ENCODE measurements at regions not wholly inside any gene's neighbourhood (a gene's known extent, or its start where the extent isn't known, plus 50 kb on each side); places are given as distances from the start of the nearest gene placed in this dataset.

GRCh38 chr14:84128050-84128449 is 1401.9 kb upstream of the FLRT2 start:
- no peak for DNase-seq (ENCODE audit: extremely low spot score)
- ChIA-PET CTCF (no interaction called here), POLR2A (no interaction called here)
- TF ChIP-seq L3MBTL2 (conservative IDR thresholded peaks at IDR 0.05) (no peak), PKNOX1 (IDR thresholded peaks at IDR 0.05) (no peak), FOXK2 (IDR thresholded peaks at IDR 0.05) (no peak), ARNT (IDR thresholded peaks at IDR 0.05) (no peak), CTBP1 (IDR thresholded peaks at IDR 0.05; ENCODE audit: borderline replicate concordance) (no peak), TARDBP (IDR thresholded peaks at IDR 0.05) (no peak), LEF1 (IDR thresholded peaks at IDR 0.05; ENCODE audit: borderline replicate concordance) (no peak), SUZ12 (IDR thresholded peaks at IDR 0.05) (no peak), FOXM1 (IDR thresholded peaks at IDR 0.05; ENCODE audit: borderline replicate concordance) (no peak), ELF4 (IDR thresholded peaks at IDR 0.05) (no peak), BHLHE40 (IDR thresholded peaks at IDR 0.05; ENCODE audit: borderline replicate concordance) (no peak), FOXA1 (IDR thresholded peaks at IDR 0.05) (no peak), ZNF384 (IDR thresholded peaks at IDR 0.05) (no peak), HDGF (IDR thresholded peaks at IDR 0.05; ENCODE audit: borderline replicate concordance) (no peak), NFRKB (IDR thresholded peaks at IDR 0.05) (no peak), SP1 (IDR thresholded peaks at IDR 0.05) (no peak)

DNA sequence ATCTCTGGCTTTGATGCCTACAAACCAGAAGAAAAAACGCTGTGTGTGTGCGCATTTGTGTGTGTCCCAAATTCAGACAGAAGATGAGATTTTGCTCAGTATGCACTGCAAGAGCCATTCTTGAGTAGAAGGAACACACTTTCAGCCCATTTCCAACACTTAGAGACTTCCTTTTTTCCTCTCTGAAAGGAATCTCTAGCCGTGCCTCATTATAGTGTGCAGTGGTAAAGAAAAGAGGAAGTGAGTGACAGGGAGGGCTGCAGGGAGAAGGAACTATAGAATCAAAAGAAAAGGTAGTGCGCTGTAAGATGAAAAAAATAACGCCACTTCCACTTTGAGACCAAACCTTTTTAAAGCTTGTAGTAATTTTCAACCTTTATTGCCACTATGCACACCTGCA is 1400.9 kb upstream of the FLRT2 start:
- no peak for TF ChIP-seq SUZ12 (IDR thresholded peaks at IDR 0.05)
- TF ChIP-seq ARNT (IDR thresholded peaks at IDR 0.05) = no peak
- no peak for TF ChIP-seq PKNOX1 (IDR thresholded peaks at IDR 0.05)
- no peak for TF ChIP-seq ELF4 (IDR thresholded peaks at IDR 0.05)
- TF ChIP-seq HDGF (IDR thresholded peaks at IDR 0.05; ENCODE audit: borderline replicate concordance) = no peak
- TF ChIP-seq CTBP1 (IDR thresholded peaks at IDR 0.05; ENCODE audit: borderline replicate concordance) = no peak
- TF ChIP-seq L3MBTL2 (conservative IDR thresholded peaks at IDR 0.05) = no peak
- no peak for TF ChIP-seq FOXK2 (IDR thresholded peaks at IDR 0.05)
- no peak for TF ChIP-seq FOXA1 (IDR thresholded peaks at IDR 0.05)
- TF ChIP-seq BHLHE40 (IDR thresholded peaks at IDR 0.05; ENCODE audit: borderline replicate concordance) = no peak
- TF ChIP-seq NFRKB (IDR thresholded peaks at IDR 0.05) = no peak
- TF ChIP-seq SP1 (IDR thresholded peaks at IDR 0.05) = no peak
- no peak for TF ChIP-seq FOXM1 (IDR thresholded peaks at IDR 0.05; ENCODE audit: borderline replicate concordance)
- no peak for TF ChIP-seq ZNF384 (IDR thresholded peaks at IDR 0.05)
- ChIA-PET CTCF (no interaction called here), POLR2A (no interaction called here)
- no peak for DNase-seq (ENCODE audit: extremely low spot score)

DNA sequence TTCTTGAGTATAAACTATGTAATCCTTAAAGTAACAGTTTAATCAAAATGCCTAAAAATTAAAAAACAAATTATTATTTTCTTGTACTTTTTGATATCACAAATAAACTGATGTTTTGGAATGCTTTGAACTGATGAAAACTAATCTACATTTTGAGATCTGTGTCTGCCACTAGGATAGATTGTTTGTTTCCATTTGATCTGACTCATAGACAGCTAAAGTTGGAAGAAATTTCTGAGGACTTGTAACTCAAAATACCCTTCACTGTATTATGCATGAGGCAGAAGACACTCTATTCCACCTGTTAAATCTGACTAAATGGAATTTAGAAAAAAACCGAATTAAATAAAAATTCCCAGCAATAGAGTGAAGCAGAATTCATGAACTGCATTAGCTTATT is 1400.0 kb upstream of the FLRT2 start:
- ChIA-PET CTCF (no interaction called here), POLR2A (no interaction called here)
- TF ChIP-seq FOXM1 (IDR thresholded peaks at IDR 0.05; ENCODE audit: borderline replicate concordance) = no peak
- no peak for TF ChIP-seq SP1 (IDR thresholded peaks at IDR 0.05)
- no peak for TF ChIP-seq TARDBP (IDR thresholded peaks at IDR 0.05)
- no peak for TF ChIP-seq SUZ12 (IDR thresholded peaks at IDR 0.05)
- TF ChIP-seq NFRKB (IDR thresholded peaks at IDR 0.05) = no peak
- no peak for TF ChIP-seq ZNF384 (IDR thresholded peaks at IDR 0.05)
- no peak for TF ChIP-seq FOXK2 (IDR thresholded peaks at IDR 0.05)
- TF ChIP-seq FOXA1 (IDR thresholded peaks at IDR 0.05) = no peak
- no peak for TF ChIP-seq BHLHE40 (IDR thresholded peaks at IDR 0.05; ENCODE audit: borderline replicate concordance)
- TF ChIP-seq HDGF (IDR thresholded peaks at IDR 0.05; ENCODE audit: borderline replicate concordance) = no peak
- no peak for TF ChIP-seq L3MBTL2 (conservative IDR thresholded peaks at IDR 0.05)
- no peak for TF ChIP-seq PKNOX1 (IDR thresholded peaks at IDR 0.05)
- no peak for DNase-seq (ENCODE audit: extremely low spot score)

GRCh38 chr14:84131924-84132323 is 1398.0 kb upstream of the FLRT2 start:
- no peak for TF ChIP-seq TARDBP (IDR thresholded peaks at IDR 0.05)
- TF ChIP-seq LEF1 (IDR thresholded peaks at IDR 0.05; ENCODE audit: borderline replicate concordance) = no peak
- no peak for TF ChIP-seq FOXA1 (IDR thresholded peaks at IDR 0.05)
- no peak for TF ChIP-seq SP1 (IDR thresholded peaks at IDR 0.05)
- no peak for TF ChIP-seq FOXK2 (IDR thresholded peaks at IDR 0.05)
- no peak for TF ChIP-seq FOXM1 (IDR thresholded peaks at IDR 0.05; ENCODE audit: borderline replicate concordance)
- no peak for TF ChIP-seq PKNOX1 (IDR thresholded peaks at IDR 0.05)
- no peak for TF ChIP-seq CTBP1 (IDR thresholded peaks at IDR 0.05; ENCODE audit: borderline replicate concordance)
- no peak for TF ChIP-seq ZNF384 (IDR thresholded peaks at IDR 0.05)
- no peak for TF ChIP-seq BHLHE40 (IDR thresholded peaks at IDR 0.05; ENCODE audit: borderline replicate concordance)
- no peak for TF ChIP-seq HDGF (IDR thresholded peaks at IDR 0.05; ENCODE audit: borderline replicate concordance)
- no peak for TF ChIP-seq L3MBTL2 (conservative IDR thresholded peaks at IDR 0.05)
- no peak for TF ChIP-seq ARNT (IDR thresholded peaks at IDR 0.05)
- no peak for TF ChIP-seq NFRKB (IDR thresholded peaks at IDR 0.05)
- TF ChIP-seq ELF4 (IDR thresholded peaks at IDR 0.05) = no peak
- no peak for TF ChIP-seq SUZ12 (IDR thresholded peaks at IDR 0.05)
- POLR2A ChIA-PET = no interaction called here

DNA sequence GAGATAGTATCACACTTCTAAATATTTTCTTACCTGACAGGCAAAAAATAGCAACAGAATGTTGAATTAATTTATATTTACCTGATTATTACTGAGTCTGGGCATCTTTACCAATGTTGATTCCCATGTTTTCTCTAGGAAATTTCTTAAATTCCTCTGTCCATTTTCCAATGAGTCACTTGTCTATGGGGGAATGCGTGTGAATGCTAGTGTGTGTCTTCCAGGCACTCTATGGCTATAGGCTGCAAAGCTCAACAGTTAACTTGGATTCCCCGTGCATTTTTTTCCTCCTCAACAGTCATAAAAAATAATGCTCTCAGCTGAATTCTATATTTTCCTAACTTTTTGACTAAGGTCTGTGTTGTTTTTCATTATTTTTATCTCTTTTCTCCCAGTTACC is 1385.8 kb upstream of the FLRT2 start:
- TF ChIP-seq FOXK2 (IDR thresholded peaks at IDR 0.05) (no peak), PKNOX1 (IDR thresholded peaks at IDR 0.05) (no peak), L3MBTL2 (conservative IDR thresholded peaks at IDR 0.05) (no peak), BHLHE40 (IDR thresholded peaks at IDR 0.05; ENCODE audit: borderline replicate concordance) (no peak), NFRKB (IDR thresholded peaks at IDR 0.05) (no peak), FOXA1 (IDR thresholded peaks at IDR 0.05) (no peak), CTBP1 (IDR thresholded peaks at IDR 0.05; ENCODE audit: borderline replicate concordance) (no peak), ZNF384 (IDR thresholded peaks at IDR 0.05) (no peak)
- no peak for DNase-seq (ENCODE audit: extremely low spot score)
- POLR2A ChIA-PET = no interaction called here
- CTCF ChIA-PET = no interaction called here

More at GRCh38 chr14:84131924-84132323, 1398.0 kb upstream of the FLRT2 start:
- CTCF ChIA-PET = no interaction called here
- DNase-seq (ENCODE audit: extremely low spot score) = no peak
